Lung (tissue), 11 donors: ENCODE measurements at regions not wholly inside any gene's neighbourhood (a gene's known extent, or its start where the extent isn't known, plus 50 kb on each side); places are given as distances from the start of the nearest gene placed in this dataset.

ENCODE experiments used
- ATAC-seq: fragments of 200-7000 bp; cut with Tn5 transposase; one replicate; pipeline ENCODE4 v1.9.1; 2020; ENCODE audit warnings: moderate number of reproducible peaks; ENCODE audit not compliant: insufficient read depth, low FRiP score
- DNase-seq, 3 donors: peaks; one replicate each; pipeline ENCODE4 v3.0.0-alpha.2; 2013 to 2017
- H3K27ac ChIP-seq, 2 donors: one replicate each; pipeline ENCODE4 v1.5.1; 2013; ENCODE audit warnings: mild to moderate bottlenecking in 2 of 2, moderate library complexity in 2 of 2, control low read depth in 1 of 2, inconsistent platforms in 1 of 2, low read depth in 1 of 2, low read length in 1 of 2
- H3K27me3 ChIP-seq, 3 donors: one replicate each; pipeline ENCODE4 v1.5.1; 2013; ENCODE audit warnings: low read length in 2 of 3; ENCODE audit not compliant: control insufficient read depth in 3 of 3, insufficient read depth in 3 of 3
- H3K36me3 ChIP-seq, 4 donors: one replicate each; pipeline ENCODE4 v1.5.1; 2013; ENCODE audit warnings: low read length in 4 of 4, mild to moderate bottlenecking in 1 of 4, moderate library complexity in 1 of 4; ENCODE audit not compliant: control insufficient read depth in 4 of 4, insufficient read depth in 4 of 4
- H3K4me1 ChIP-seq, 5 donors: one replicate each; pipeline ENCODE4 v1.5.1; 2013; ENCODE audit warnings: low read length in 5 of 5, mild to moderate bottlenecking in 2 of 5, moderate library complexity in 1 of 5; ENCODE audit not compliant: control insufficient read depth in 5 of 5, insufficient read depth in 5 of 5
- H3K4me3 ChIP-seq: one replicate; pipeline ENCODE4 v1.5.1; 2013; ENCODE audit warnings: mild to moderate bottlenecking, control low read depth, moderate library complexity
- H3K9ac ChIP-seq, 2 donors: one replicate each; pipeline ENCODE4 v1.5.1; 2013; ENCODE audit warnings: low read length in 2 of 2, control low read depth in 1 of 2; ENCODE audit not compliant: insufficient read depth in 1 of 2
- H3K9me3 ChIP-seq, 4 donors: one replicate each; pipeline ENCODE4 v1.5.1; 2013; ENCODE audit warnings: low read length in 3 of 4, mild to moderate bottlenecking in 1 of 4, moderate library complexity in 1 of 4; ENCODE audit not compliant: control insufficient read depth in 4 of 4, insufficient read depth in 3 of 4
- CTCF ChIP-seq: IDR thresholded peaks from 2 replicates; pipeline ENCODE4 v1.5.1; 2012; ENCODE audit warnings: mild to moderate bottlenecking; ENCODE audit errors: control extremely low read depth, extremely low read depth
- WGBS, 2 donors: extraction: QIAGEN DNeasy Blood & Tissue Kit; methylation state at CpG; one replicate each; pipeline ENCODE4 v1.1.7; 2013; 5-methylcytosine and 5-hydroxymethylcytosine counted together
- donor health status: control.
- donor health status: control.
- donor health status: Bipolar disorder and iron deficiency.
- donor health status: healthy.
- donor health status: DM: yes; HTN: yes; CAD: no.

- TF ChIP-seq CTCF: no peak
- no peak overlapping the region for H3K4me3 ChIP-seq
- H3K9me3 ChIP-seq: no peaks in the 10 kb centered on the region
- H3K9ac ChIP-seq: no peak overlapping the region
- 65 to 68% methylated on average over 1 of the region's 1 CpG for WGBS, 2 donors
- DNase-seq (peak in 2 of 3 donors; percentile 54 to 65), ATAC-seq (no peak)
- H3K27me3 ChIP-seq: no peaks in the 10 kb centered on the region
- H3K36me3 ChIP-seq: no peaks in the 10 kb centered on the region
- H3K27ac ChIP-seq: no peak overlapping the region
- H3K4me1 ChIP-seq: peaks cover 0 to 16% (median 0%) of the 10 kb centered on the region in 5 donors
Measured at GRCh38 chr5:92730486-92730885, 850.5 kb downstream of the NR2F1-AS1 start.

DNA sequence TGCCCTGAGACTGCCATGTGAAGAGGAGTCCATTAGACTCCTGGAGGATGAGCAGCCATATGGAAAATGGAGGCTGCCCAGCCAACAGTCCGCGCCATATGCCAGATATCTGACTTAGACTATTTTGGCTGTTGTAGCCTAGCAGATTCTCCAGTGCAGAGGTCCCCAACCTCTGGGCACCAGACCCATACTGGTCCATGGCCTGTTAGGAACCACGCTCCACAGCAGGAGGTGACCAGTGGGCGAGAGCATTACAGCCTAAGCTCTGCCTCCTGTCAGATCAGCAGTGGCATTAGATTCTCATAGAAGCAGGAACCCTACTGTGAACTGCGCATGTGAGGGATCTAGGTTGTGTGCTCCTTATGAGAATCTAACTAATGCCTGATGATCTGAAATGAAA is 851.9 kb downstream of the NR2F1-AS1 start:
- H3K4me3 ChIP-seq: no peak overlapping the region
- no peaks in the 10 kb centered on the region for H3K27me3 ChIP-seq
- H3K9me3 ChIP-seq: no peaks in the 10 kb centered on the region
- WGBS, 2 donors: 93 to 94% methylated on average over 5 of the region's 5 CpGs
- H3K36me3 ChIP-seq: no peaks in the 10 kb centered on the region
- H3K27ac ChIP-seq: no peak overlapping the region
- no peak for DNase-seq
- H3K9ac ChIP-seq: no peak overlapping the region
- no peak for ATAC-seq
- TF ChIP-seq CTCF: no peak
- H3K4me1 ChIP-seq: peaks cover 0 to 16% (median 0%) of the 10 kb centered on the region in 5 donors

DNA sequence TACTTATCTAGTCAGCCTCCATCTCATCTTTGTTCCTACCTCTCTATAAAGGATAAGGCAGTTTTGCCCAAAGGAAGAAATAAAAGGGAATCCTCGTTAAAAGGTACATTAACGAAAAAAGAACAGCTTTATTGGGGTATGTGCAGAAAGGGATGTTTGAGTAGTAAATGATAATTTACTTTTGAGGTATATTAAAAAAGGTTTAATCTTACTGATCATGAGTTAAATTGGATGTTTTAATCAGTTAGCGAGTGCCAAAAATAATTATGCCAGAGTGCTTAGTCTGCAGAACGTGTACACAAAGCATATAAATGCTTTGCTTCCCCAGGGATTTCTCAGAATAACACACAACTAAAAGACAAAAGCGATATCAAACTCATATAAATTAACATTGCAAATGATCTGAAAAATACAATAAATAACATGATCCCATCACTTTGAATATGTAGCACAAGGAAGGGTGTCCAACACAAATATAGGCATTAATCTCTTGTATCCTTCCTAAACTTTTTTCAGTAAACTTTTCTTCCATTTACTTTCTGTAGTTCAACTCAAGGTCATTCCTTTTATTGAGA is 865.0 kb downstream of the NR2F1-AS1 start:
- Histone ChIP-seq H3K4me3 (no peak overlapping the region), H3K9ac (no peak overlapping the region), H3K9me3 (no peaks in the 10 kb centered on the region), H3K27me3 (no peaks in the 10 kb centered on the region), H3K27ac (no peak overlapping the region), H3K4me1 (peaks cover 0 to 7% (median 6%) of the 10 kb centered on the region in 5 donors), H3K36me3 (no peaks in the 10 kb centered on the region)
- no peak for TF ChIP-seq CTCF
- DNase-seq (peak in 2 of 3 donors; percentile 3 to 24), ATAC-seq (no peak)
- WGBS, 2 donors: 83 to 86% methylated on average over 5 of the region's 5 CpGs

GRCh38 chr5:92713826-92714225 is 867.2 kb downstream of the NR2F1-AS1 start:
- no peak for ATAC-seq
- 69 to 90% methylated on average over 1 of the region's 1 CpG for WGBS, 2 donors
- Histone ChIP-seq H3K9ac (no peak overlapping the region), H3K27ac (no peak overlapping the region), H3K36me3 (no peaks in the 10 kb centered on the region), H3K4me1 (peaks cover 0 to 7% (median 6%) of the 10 kb centered on the region in 5 donors), H3K9me3 (no peaks in the 10 kb centered on the region), H3K27me3 (no peaks in the 10 kb centered on the region), H3K4me3 (no peak overlapping the region)
- no peak for TF ChIP-seq CTCF
- DNase-seq: no peak
